ENCODE measurements at regions not wholly inside any gene's neighbourhood (a gene's known extent, or its start where the extent isn't known, plus 50 kb on each side); places are given as distances from the start of the nearest gene placed in this dataset.
A peak's percentile ranks its signal among the peaks of the same experiment; 100 is the strongest.

- no peak for TF ChIP-seq JUND (IDR thresholded peaks at IDR 0.05; ENCODE audit: low read depth)
- in situ Hi-C loops (cut with HindIII; ENCODE audit: low pct_unique_long_range_greater_than_20kb, low sequenced_read_pairs): no loop called here
- DNase-seq (ENCODE audit: low read depth in 1 of 2, low spot score in 1 of 2): no peak
These were observed 307.4 kb upstream of the KLHL29 start for GRCh38 chr2:23077596-23077995.

GRCh38 chr2:23078784-23079434, 306.1 kb upstream of the KLHL29 start:
- in situ Hi-C loops (cut with HindIII; ENCODE audit: low pct_unique_long_range_greater_than_20kb, low sequenced_read_pairs): no loop called here
- DNase-seq (ENCODE audit: low read depth in 1 of 2, low spot score in 1 of 2): no peak
- TF ChIP-seq JUND (IDR thresholded peaks at IDR 0.05; ENCODE audit: low read depth): no peak

GRCh38 chr2:23083966-23084365, 301.0 kb upstream of the KLHL29 start:
- DNase-seq (ENCODE audit: low read depth in 1 of 2, low spot score in 1 of 2): no peak
- in situ Hi-C loops (cut with HindIII; ENCODE audit: low pct_unique_long_range_greater_than_20kb, low sequenced_read_pairs): no loop called here
- no peak for TF ChIP-seq JUND (IDR thresholded peaks at IDR 0.05; ENCODE audit: low read depth)

- TF ChIP-seq JUND (IDR thresholded peaks at IDR 0.05; ENCODE audit: low read depth): no peak
- in situ Hi-C loops (cut with HindIII; ENCODE audit: low pct_unique_long_range_greater_than_20kb, low sequenced_read_pairs): no loop called here
- DNase-seq (ENCODE audit: low read depth in 1 of 2, low spot score in 1 of 2): no peak
These were observed 294.0 kb upstream of the KLHL29 start for GRCh38 chr2:23091019-23091418.

GRCh38 chr2:23091900-23092299, 293.1 kb upstream of the KLHL29 start:
- DNase-seq (ENCODE audit: low read depth in 1 of 2, low spot score in 1 of 2): no peak
- in situ Hi-C loops (cut with HindIII; ENCODE audit: low pct_unique_long_range_greater_than_20kb, low sequenced_read_pairs): no loop called here
- no peak for TF ChIP-seq JUND (IDR thresholded peaks at IDR 0.05; ENCODE audit: low read depth)

- DNase-seq (ENCODE audit: low read depth in 1 of 2, low spot score in 1 of 2): peak; percentile 11 to 36
- in situ Hi-C loops (cut with HindIII; ENCODE audit: low pct_unique_long_range_greater_than_20kb, low sequenced_read_pairs): no loop called here
- no peak for TF ChIP-seq JUND (IDR thresholded peaks at IDR 0.05; ENCODE audit: low read depth)
These were observed 292.1 kb upstream of the KLHL29 start for GRCh38 chr2:23092831-23093230.

GRCh38 chr2:23093513-23093912, 291.5 kb upstream of the KLHL29 start:
- TF ChIP-seq JUND (IDR thresholded peaks at IDR 0.05; ENCODE audit: low read depth): no peak
- DNase-seq (ENCODE audit: low read depth in 1 of 2, low spot score in 1 of 2): no peak
- in situ Hi-C loops (cut with HindIII; ENCODE audit: low pct_unique_long_range_greater_than_20kb, low sequenced_read_pairs): no loop called here

- in situ Hi-C loops (cut with HindIII; ENCODE audit: low pct_unique_long_range_greater_than_20kb, low sequenced_read_pairs): no loop called here
- no peak for TF ChIP-seq JUND (IDR thresholded peaks at IDR 0.05; ENCODE audit: low read depth)
- no peak for DNase-seq (ENCODE audit: low read depth in 1 of 2, low spot score in 1 of 2)
These were observed 287.9 kb upstream of the KLHL29 start for GRCh38 chr2:23096906-23097602.

GRCh38 chr2:23100406-23100805, 284.6 kb upstream of the KLHL29 start:
- DNase-seq (ENCODE audit: low read depth in 1 of 2, low spot score in 1 of 2): no peak
- no peak for TF ChIP-seq JUND (IDR thresholded peaks at IDR 0.05; ENCODE audit: low read depth)
- in situ Hi-C loops (cut with HindIII; ENCODE audit: low pct_unique_long_range_greater_than_20kb, low sequenced_read_pairs): no loop called here

GRCh38 chr2:23106242-23106785, 278.7 kb upstream of the KLHL29 start:
- TF ChIP-seq JUND (IDR thresholded peaks at IDR 0.05; ENCODE audit: low read depth): no peak
- no peak for DNase-seq (ENCODE audit: low read depth in 1 of 2, low spot score in 1 of 2)
- in situ Hi-C loops (cut with HindIII; ENCODE audit: low pct_unique_long_range_greater_than_20kb, low sequenced_read_pairs): no loop called here

- no peak for DNase-seq (ENCODE audit: low read depth in 1 of 2, low spot score in 1 of 2)
- TF ChIP-seq JUND (IDR thresholded peaks at IDR 0.05; ENCODE audit: low read depth): no peak
- in situ Hi-C loops (cut with HindIII; ENCODE audit: low pct_unique_long_range_greater_than_20kb, low sequenced_read_pairs): no loop called here
These were observed 277.5 kb upstream of the KLHL29 start for GRCh38 chr2:23107327-23107941.

GRCh38 chr2:23111263-23111662, 273.7 kb upstream of the KLHL29 start:
- no peak for TF ChIP-seq JUND (IDR thresholded peaks at IDR 0.05; ENCODE audit: low read depth)
- DNase-seq (ENCODE audit: low read depth in 1 of 2, low spot score in 1 of 2): no peak
- in situ Hi-C loops (cut with HindIII; ENCODE audit: low pct_unique_long_range_greater_than_20kb, low sequenced_read_pairs): no loop called here

GRCh38 chr2:23112517-23112916, 272.5 kb upstream of the KLHL29 start:
- in situ Hi-C loops (cut with HindIII; ENCODE audit: low pct_unique_long_range_greater_than_20kb, low sequenced_read_pairs): no loop called here
- TF ChIP-seq JUND (IDR thresholded peaks at IDR 0.05; ENCODE audit: low read depth): no peak

More at GRCh38 chr2:23112517-23112916, 272.5 kb upstream of the KLHL29 start:
- DNase-seq (ENCODE audit: low read depth in 1 of 2, low spot score in 1 of 2): no peak
